PFSK-1 (cell line): ENCODE measurements at regions not wholly inside any gene's neighbourhood (a gene's known extent, or its start where the extent isn't known, plus 50 kb on each side); places are given as distances from the start of the nearest gene placed in this dataset.

Experiments used
- FOXP2 ChIP-seq: optimal IDR thresholded peaks from 2 replicates; pipeline ENCODE3; 2011; ENCODE audit warnings: borderline replicate concordance, control low read depth, inconsistent platforms; ENCODE audit not compliant: insufficient read depth; ENCODE audit errors: extremely low read length, extremely low read depth
- POLR2AphosphoS5 ChIP-seq: IDR thresholded peaks from 2 replicates; pipeline ENCODE4 v1.6.1; 2012; ENCODE audit warnings: low read depth, mild to moderate bottlenecking, control low read depth, low read length, moderate library complexity
- REST ChIP-seq, 2 experiments: IDR thresholded peaks; 2 replicates each; pipeline versions ENCODE4 v1.6.1 to v1.8.0; 2011 to 2012; ENCODE audit warnings: low read depth in 2 of 2, low read length in 2 of 2, control low read depth in 1 of 2, inconsistent platforms in 1 of 2, mild to moderate bottlenecking in 1 of 2, moderate library complexity in 1 of 2; ENCODE audit not compliant: insufficient read depth in 1 of 2
- SIN3A ChIP-seq: IDR thresholded peaks from 2 replicates; pipeline ENCODE4 v1.6.1; 2012; ENCODE audit warnings: mild to moderate bottlenecking, low read length, moderate library complexity, borderline replicate concordance; ENCODE audit not compliant: insufficient read depth
- TAF1 ChIP-seq: IDR thresholded peaks from 2 replicates; pipeline ENCODE4 v1.6.1; 2012; ENCODE audit warnings: low read length, control low read depth, borderline replicate concordance; ENCODE audit not compliant: insufficient read depth

- no peak for TF ChIP-seq REST (IDR thresholded peaks at IDR 0.05; ENCODE audit: insufficient read depth in 1 of 2, low read depth in 2 of 2, low read length in 2 of 2)
- no peak for TF ChIP-seq FOXP2
- TF ChIP-seq TAF1: no peak
- TF ChIP-seq SIN3A: no peak
- TF ChIP-seq POLR2AphosphoS5: no peak
Measured at GRCh38 chr12:98421316-98421715, 94.1 kb upstream of the TMPO start.

- no peak for TF ChIP-seq TAF1
- TF ChIP-seq POLR2AphosphoS5: no peak
- TF ChIP-seq REST (IDR thresholded peaks at IDR 0.05; ENCODE audit: insufficient read depth in 1 of 2, low read depth in 2 of 2, low read length in 2 of 2): no peak
- no peak for TF ChIP-seq FOXP2
- TF ChIP-seq SIN3A: no peak
Measured at GRCh38 chr12:98422359-98422758, 93.0 kb upstream of the TMPO start.

GRCh38 chr12:98422812-98423211, 92.6 kb upstream of the TMPO start:
- no peak for TF ChIP-seq REST (IDR thresholded peaks at IDR 0.05; ENCODE audit: insufficient read depth in 1 of 2, low read depth in 2 of 2, low read length in 2 of 2)
- TF ChIP-seq POLR2AphosphoS5: no peak
- TF ChIP-seq SIN3A: no peak
- no peak for TF ChIP-seq FOXP2
- no peak for TF ChIP-seq TAF1

GRCh38 chr12:98423963-98424362, 91.4 kb upstream of the TMPO start:
- TF ChIP-seq TAF1 (no peak), FOXP2 (no peak), POLR2AphosphoS5 (no peak)

GRCh38 chr12:98424726-98425401, 90.5 kb upstream of the TMPO start:
- TF ChIP-seq TAF1 (no peak), REST (IDR thresholded peaks at IDR 0.05; ENCODE audit: insufficient read depth in 1 of 2, low read depth in 2 of 2, low read length in 2 of 2) (no peak), POLR2AphosphoS5 (no peak), FOXP2 (no peak), SIN3A (no peak)
